Lung (tissue), 11 donors: ENCODE measurements at regions not wholly inside any gene's neighbourhood (a gene's known extent, or its start where the extent isn't known, plus 50 kb on each side); places are given as distances from the start of the nearest gene placed in this dataset.

Source experiments
- ATAC-seq: fragments of 200-7000 bp; cut with Tn5 transposase; one replicate; pipeline ENCODE4 v1.9.1; 2020; ENCODE audit warnings: moderate number of reproducible peaks; ENCODE audit not compliant: insufficient read depth, low FRiP score
- DNase-seq, 3 donors: peaks; one replicate each; pipeline ENCODE4 v3.0.0-alpha.2; 2013 to 2017
- H3K27ac ChIP-seq, 2 donors: one replicate each; pipeline ENCODE4 v1.5.1; 2013; ENCODE audit warnings: mild to moderate bottlenecking in 2 of 2, moderate library complexity in 2 of 2, control low read depth in 1 of 2, inconsistent platforms in 1 of 2, low read depth in 1 of 2, low read length in 1 of 2
- H3K27me3 ChIP-seq, 3 donors: one replicate each; pipeline ENCODE4 v1.5.1; 2013; ENCODE audit warnings: low read length in 2 of 3; ENCODE audit not compliant: control insufficient read depth in 3 of 3, insufficient read depth in 3 of 3
- H3K36me3 ChIP-seq, 4 donors: one replicate each; pipeline ENCODE4 v1.5.1; 2013; ENCODE audit warnings: low read length in 4 of 4, mild to moderate bottlenecking in 1 of 4, moderate library complexity in 1 of 4; ENCODE audit not compliant: control insufficient read depth in 4 of 4, insufficient read depth in 4 of 4
- H3K4me1 ChIP-seq, 5 donors: one replicate each; pipeline ENCODE4 v1.5.1; 2013; ENCODE audit warnings: low read length in 5 of 5, mild to moderate bottlenecking in 2 of 5, moderate library complexity in 1 of 5; ENCODE audit not compliant: control insufficient read depth in 5 of 5, insufficient read depth in 5 of 5
- H3K4me3 ChIP-seq: one replicate; pipeline ENCODE4 v1.5.1; 2013; ENCODE audit warnings: mild to moderate bottlenecking, control low read depth, moderate library complexity
- H3K9ac ChIP-seq, 2 donors: one replicate each; pipeline ENCODE4 v1.5.1; 2013; ENCODE audit warnings: low read length in 2 of 2, control low read depth in 1 of 2; ENCODE audit not compliant: insufficient read depth in 1 of 2
- H3K9me3 ChIP-seq, 4 donors: one replicate each; pipeline ENCODE4 v1.5.1; 2013; ENCODE audit warnings: low read length in 3 of 4, mild to moderate bottlenecking in 1 of 4, moderate library complexity in 1 of 4; ENCODE audit not compliant: control insufficient read depth in 4 of 4, insufficient read depth in 3 of 4
- CTCF ChIP-seq: IDR thresholded peaks from 2 replicates; pipeline ENCODE4 v1.5.1; 2012; ENCODE audit warnings: mild to moderate bottlenecking; ENCODE audit errors: control extremely low read depth, extremely low read depth
- WGBS, 2 donors: extraction: QIAGEN DNeasy Blood & Tissue Kit; methylation state at CpG; one replicate each; pipeline ENCODE4 v1.1.7; 2013; 5-methylcytosine and 5-hydroxymethylcytosine counted together
- donor health status: control.
- donor health status: control.
- donor health status: Bipolar disorder and iron deficiency.
- donor health status: healthy.
- donor health status: DM: yes; HTN: yes; CAD: no.

- DNase-seq (no peak), ATAC-seq (no peak)
- H3K4me3 ChIP-seq = no peak overlapping the region
- peak overlapping the region in 1 of 2 donors; percentile 20 for H3K27ac ChIP-seq
- H3K4me1 ChIP-seq = peaks cover 0 to 17% (median 7%) of the 10 kb centered on the region in 5 donors
- no peaks in the 10 kb centered on the region for H3K36me3 ChIP-seq
- WGBS, 2 donors = 89 to 94% methylated on average over 4 of the region's 4 CpGs
- no peak for TF ChIP-seq CTCF
- H3K27me3 ChIP-seq = no peaks in the 10 kb centered on the region
- H3K9me3 ChIP-seq = no peaks in the 10 kb centered on the region
- H3K9ac ChIP-seq = peak overlapping the region in 1 of 2 donors; percentile 69
These were observed 162.2 kb upstream of the BMPER start for GRCh38 chr7:33742999-33743587.

- H3K9me3 ChIP-seq = no peaks in the 10 kb centered on the region
- H3K27me3 ChIP-seq = no peaks in the 10 kb centered on the region
- peaks cover 0 to 17% (median 7%) of the 10 kb centered on the region in 5 donors for H3K4me1 ChIP-seq
- peak; percentile 81 to 97 (median 92) for DNase-seq
- H3K9ac ChIP-seq = peak overlapping the region in 1 of 2 donors; percentile 69
- peak; percentile 29 for ATAC-seq
- no peak overlapping the region for H3K27ac ChIP-seq
- 78 to 87% methylated on average over 5 of the region's 5 CpGs for WGBS, 2 donors
- H3K4me3 ChIP-seq = no peak overlapping the region
- H3K36me3 ChIP-seq = no peaks in the 10 kb centered on the region
- TF ChIP-seq CTCF = no peak
These were observed 161.7 kb upstream of the BMPER start for GRCh38 chr7:33743594-33743993.

GRCh38 chr7:33744293-33745075 is 160.9 kb upstream of the BMPER start:
- no peaks in the 10 kb centered on the region for H3K27me3 ChIP-seq
- H3K9me3 ChIP-seq = no peaks in the 10 kb centered on the region
- DNase-seq (no peak), ATAC-seq (peak; percentile 15)
- no peak for TF ChIP-seq CTCF
- no peak overlapping the region for H3K4me3 ChIP-seq
- 90 to 93% methylated on average over 3 of the region's 3 CpGs for WGBS, 2 donors
- H3K4me1 ChIP-seq = peaks cover 0 to 17% (median 7%) of the 10 kb centered on the region in 5 donors
- no peak overlapping the region for H3K27ac ChIP-seq
- H3K9ac ChIP-seq = no peak overlapping the region
- H3K36me3 ChIP-seq = no peaks in the 10 kb centered on the region
